A673 (cell line): ENCODE measurements at regions not wholly inside any gene's neighbourhood (a gene's known extent, or its start where the extent isn't known, plus 50 kb on each side); places are given as distances from the start of the nearest gene placed in this dataset.
A peak's percentile ranks its signal among the peaks of the same experiment; 100 is the strongest.

Experiments
- BruUV-seq: library from RNA; stranded (reverse); fragments of 400-500 nt; replicated peaks from 2 replicates; lab custom pipeline; 2021; lab: Mats Ljungman, UMichigan
- CTCF ChIA-PET: fragments of 300-600 bp; sonication (Branson Sonifier 250); formaldehyde crosslinking; loops from one replicate; lab custom pipeline; 2022; ENCODE audit warnings: antibody characterized with exemption; lab: Charles Lee
- POLR2A ChIA-PET: fragments of 300-600 bp; sonication (Branson Sonifier 250); formaldehyde crosslinking; loops from one replicate; lab custom pipeline; 2022; ENCODE audit warnings: antibody characterized with exemption; ENCODE audit not compliant: low non-redundant PET; lab: Charles Lee
- DNase-seq: peaks from one replicate; pipeline ENCODE4 v3.0.0-alpha.2; 2015; ENCODE audit warnings: low spot score
- H3K27ac ChIP-seq: fragments of 200-600 bp; sonication (generic); 2 replicates; pipeline ENCODE4 v1.5.1; 2016; ENCODE audit warnings: mixed run types, low read depth, mild to moderate bottlenecking, mixed read lengths, antibody characterized with exemption, low read length; ENCODE audit not compliant: poor library complexity, severe bottlenecking
- H3K27me3 ChIP-seq: fragments of 200-600 bp; sonication (generic); replicated peaks from 2 replicates; pipeline ENCODE4 v1.6.1; 2017; ENCODE audit warnings: mixed run types, low read depth, mild to moderate bottlenecking, mixed read lengths, antibody characterized with exemption, low read length; ENCODE audit not compliant: insufficient read depth, poor library complexity
- H3K36me3 ChIP-seq: fragments of 200-600 bp; sonication (generic); 2 replicates; pipeline ENCODE4 v1.6.1; 2016; ENCODE audit warnings: mixed run types, mild to moderate bottlenecking, mixed read lengths, antibody characterized with exemption, low read length; ENCODE audit not compliant: insufficient read depth, poor library complexity, severe bottlenecking
- H3K4me1 ChIP-seq: fragments of 200-600 bp; sonication (generic); 2 replicates; pipeline ENCODE4 v1.6.1; 2017; ENCODE audit warnings: mixed run types, mild to moderate bottlenecking, mixed read lengths, antibody characterized with exemption, low read length; ENCODE audit not compliant: insufficient read depth, poor library complexity, severe bottlenecking
- H3K4me3 ChIP-seq: fragments of 200-600 bp; sonication (generic); 2 replicates; pipeline ENCODE4 v1.5.1; 2016; ENCODE audit warnings: low read depth, mixed run types, mild to moderate bottlenecking, mixed read lengths, low read length; ENCODE audit not compliant: poor library complexity, severe bottlenecking
- H3K9me3 ChIP-seq: fragments of 200-600 bp; sonication (generic); 2 replicates; pipeline ENCODE4 v1.6.1; 2016; ENCODE audit warnings: mixed run types, low read depth, mild to moderate bottlenecking, mixed read lengths, antibody characterized with exemption, low read length; ENCODE audit not compliant: poor library complexity, severe bottlenecking
- CTCF ChIP-seq: fragments of 300-800, 200-600 bp; sonication (generic); conservative IDR thresholded peaks from 2 replicates; pipeline ENCODE4 v1.5.1; 2017; ENCODE audit warnings: low read depth, mild to moderate bottlenecking, antibody characterized with exemption, low read length, moderate library complexity, mixed read lengths
- EZH2 ChIP-seq: fragments of 200-600 bp; sonication (generic); IDR thresholded peaks from 2 replicates; pipeline ENCODE4 v1.6.1; 2017; ENCODE audit warnings: borderline replicate concordance, low read depth, mild to moderate bottlenecking, mixed read lengths, antibody characterized with exemption, low read length; ENCODE audit not compliant: poor library complexity, severe bottlenecking
- intact Hi-C: fragments of 100-400 bp; cut with micrococcal nuclease; formaldehyde crosslinking; loops from one replicate; pipeline ENCODE4 v1.10.0; 2022; ENCODE audit not compliant: unreplicated experiment

GRCh38 chr2:174690026-174690425 is 74.2 kb downstream of the CHRNA1 start:
- CTCF ChIA-PET, result interaction anchor here (0.6 to 2.6 kb wide), 2 partner anchors 112 to 346 kb away, joined by 5 to 8 read pairs; no protein-coding TSS in a partner anchor
- Histone ChIP-seq H3K4me1 (no peaks in the 10 kb centered on the region), H3K36me3 (no peaks in the 10 kb centered on the region), H3K9me3 (no peaks in the 10 kb centered on the region), H3K27me3 (peaks cover 30% of the 10 kb centered on the region), H3K27ac (no peak overlapping the region), H3K4me3 (no peak overlapping the region)
- no peak for DNase-seq
- POLR2A ChIA-PET, result no interaction called here
- BruUV-seq, result no TSS peak
- TF ChIP-seq EZH2 (no peak), CTCF (no peak)
- intact Hi-C loops, result no loop called here

- DNase-seq, result peak; percentile 37
- Histone ChIP-seq H3K4me1 (peaks cover 3% of the 10 kb centered on the region), H3K9me3 (no peaks in the 10 kb centered on the region), H3K27me3 (peaks cover 36% of the 10 kb centered on the region), H3K4me3 (no peak overlapping the region), H3K36me3 (no peaks in the 10 kb centered on the region), H3K27ac (no peak overlapping the region)
- BruUV-seq, result no TSS peak
- peak; percentile 65 for TF ChIP-seq CTCF
- TF ChIP-seq EZH2, result no peak
- intact Hi-C loops, result loop anchor here (2.0 kb wide), 2 partner anchors 109 to 225 kb away; no protein-coding TSS in a partner anchor
- ChIA-PET POLR2A (no interaction called here), CTCF (interaction anchor here (0.6 to 2.6 kb wide), 5 partner anchors 9 to 225 kb away, joined by 3 to 10 read pairs (median 8); no protein-coding TSS in a partner anchor)
Measured at GRCh38 chr2:174688079-174688478, 76.2 kb downstream of the CHRNA1 start.

GRCh38 chr2:174686430-174686829 is 77.8 kb downstream of the CHRNA1 start:
- no TSS peak for BruUV-seq
- peaks cover 51% of the 10 kb centered on the region for H3K27me3 ChIP-seq
- no peak overlapping the region for H3K4me3 ChIP-seq
- DNase-seq, result no peak
- H3K4me1 ChIP-seq, result peaks cover 10% of the 10 kb centered on the region
- no peaks in the 10 kb centered on the region for H3K9me3 ChIP-seq
- H3K27ac ChIP-seq, result no peak overlapping the region
- no peaks in the 10 kb centered on the region for H3K36me3 ChIP-seq
- ChIA-PET POLR2A (no interaction called here), CTCF (no interaction called here)
- TF ChIP-seq EZH2, result no peak
- no peak for TF ChIP-seq CTCF
- intact Hi-C loops, result no loop called here
